GM06990 (cell line): ENCODE measurements at regions not wholly inside any gene's neighbourhood (a gene's known extent, or its start where the extent isn't known, plus 50 kb on each side); places are given as distances from the start of the nearest gene placed in this dataset.

Source experiments
- DNase-seq: peaks from one replicate; pipeline ENCODE4 v3.0.0-alpha.2; 2011; ENCODE audit not compliant: insufficient read length; ENCODE audit errors: extremely low read depth
- H3K27me3 ChIP-seq: replicated peaks from 2 replicates; pipeline ENCODE4 v1.6.0; 2011; ENCODE audit warnings: low read length; ENCODE audit not compliant: control insufficient read depth, insufficient read depth
- H3K36me3 ChIP-seq: 2 replicates; pipeline ENCODE4 v1.5.1; 2011; ENCODE audit warnings: low read length; ENCODE audit not compliant: control insufficient read depth, insufficient read depth
- H3K4me3 ChIP-seq: replicated peaks from 2 replicates; pipeline ENCODE4 v1.5.1; 2011; ENCODE audit warnings: low read depth, mild to moderate bottlenecking, control low read depth, low read length
- TF ChIP-seq, protein P1 (sequence below): IDR thresholded peaks from 2 replicates; pipeline ENCODE4 v1.5.1; 2011; ENCODE audit warnings: low read length, control low read depth, mild to moderate bottlenecking, inconsistent platforms; ENCODE audit not compliant: insufficient read depth, poor library complexity, severe bottlenecking

DNA sequence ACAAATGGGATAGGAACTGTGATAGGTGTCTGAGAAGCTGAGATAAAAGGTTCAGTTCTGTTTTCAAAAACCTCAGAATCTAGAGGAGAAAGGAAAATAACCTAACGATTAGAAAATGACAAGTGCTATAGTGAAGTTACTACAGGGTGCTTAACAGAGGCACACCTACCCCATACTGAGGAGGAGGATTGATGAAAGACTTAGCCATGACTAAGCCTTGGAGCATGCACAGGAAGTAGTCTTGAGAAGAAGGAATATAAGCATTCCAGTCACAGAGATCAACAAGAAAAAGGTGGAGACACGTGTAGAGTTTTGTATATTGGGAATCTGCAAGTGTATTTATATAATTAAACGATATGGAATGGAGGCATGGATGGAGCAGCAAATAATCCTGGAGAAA, 1225.5 kb upstream of the CELF2 start:
- Histone ChIP-seq H3K4me3 (no peak overlapping the region), H3K27me3 (no peaks in the 10 kb centered on the region), H3K36me3 (no peaks in the 10 kb centered on the region)
- TF ChIP-seq, protein P1, sequence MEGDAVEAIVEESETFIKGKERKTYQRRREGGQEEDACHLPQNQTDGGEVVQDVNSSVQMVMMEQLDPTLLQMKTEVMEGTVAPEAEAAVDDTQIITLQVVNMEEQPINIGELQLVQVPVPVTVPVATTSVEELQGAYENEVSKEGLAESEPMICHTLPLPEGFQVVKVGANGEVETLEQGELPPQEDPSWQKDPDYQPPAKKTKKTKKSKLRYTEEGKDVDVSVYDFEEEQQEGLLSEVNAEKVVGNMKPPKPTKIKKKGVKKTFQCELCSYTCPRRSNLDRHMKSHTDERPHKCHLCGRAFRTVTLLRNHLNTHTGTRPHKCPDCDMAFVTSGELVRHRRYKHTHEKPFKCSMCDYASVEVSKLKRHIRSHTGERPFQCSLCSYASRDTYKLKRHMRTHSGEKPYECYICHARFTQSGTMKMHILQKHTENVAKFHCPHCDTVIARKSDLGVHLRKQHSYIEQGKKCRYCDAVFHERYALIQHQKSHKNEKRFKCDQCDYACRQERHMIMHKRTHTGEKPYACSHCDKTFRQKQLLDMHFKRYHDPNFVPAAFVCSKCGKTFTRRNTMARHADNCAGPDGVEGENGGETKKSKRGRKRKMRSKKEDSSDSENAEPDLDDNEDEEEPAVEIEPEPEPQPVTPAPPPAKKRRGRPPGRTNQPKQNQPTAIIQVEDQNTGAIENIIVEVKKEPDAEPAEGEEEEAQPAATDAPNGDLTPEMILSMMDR, result no peak
- DNase-seq, result no peak

DNA sequence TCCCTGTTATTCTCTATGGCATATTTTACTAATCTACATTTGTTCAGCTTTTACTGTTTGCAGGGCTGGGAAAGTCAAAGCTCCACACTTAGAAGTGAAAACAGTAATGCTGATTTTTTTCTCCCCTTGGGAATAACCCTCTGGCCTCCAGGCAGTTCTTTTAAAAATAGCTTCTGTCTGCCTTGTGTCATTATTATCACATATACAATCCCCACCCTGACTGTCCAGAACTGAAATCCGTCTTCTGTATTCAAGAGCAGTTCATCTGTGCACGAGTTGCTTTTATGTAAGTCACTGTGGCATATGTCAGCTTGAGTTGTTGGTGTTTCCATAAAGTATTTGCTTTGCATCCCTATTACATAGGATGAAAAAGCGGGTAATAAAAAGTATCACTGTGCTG, 1221.1 kb upstream of the CELF2 start:
- TF ChIP-seq, protein P1, result no peak
- Histone ChIP-seq H3K27me3 (no peaks in the 10 kb centered on the region), H3K4me3 (no peak overlapping the region), H3K36me3 (no peaks in the 10 kb centered on the region)
- DNase-seq, result no peak

DNA sequence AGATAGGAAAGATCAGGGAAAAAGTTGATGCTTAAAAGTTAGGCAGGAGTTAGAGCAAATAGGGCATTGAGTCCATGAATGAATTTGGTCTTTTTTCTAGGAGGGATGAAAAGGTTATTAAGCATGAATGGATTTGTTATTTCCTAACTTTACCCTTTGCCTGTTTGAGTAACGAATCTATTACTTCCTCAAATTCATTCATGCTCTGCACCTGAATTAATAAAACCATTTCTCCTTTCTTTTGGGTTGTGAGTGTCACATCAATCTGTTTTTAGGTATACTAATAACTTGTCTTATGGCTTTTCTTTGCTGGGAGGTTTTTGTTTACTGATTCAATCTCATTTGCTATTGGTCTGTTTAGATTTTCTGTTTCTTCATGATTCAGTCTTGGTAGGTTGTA, 1217.7 kb upstream of the CELF2 start:
- TF ChIP-seq, protein P1, result no peak

DNA sequence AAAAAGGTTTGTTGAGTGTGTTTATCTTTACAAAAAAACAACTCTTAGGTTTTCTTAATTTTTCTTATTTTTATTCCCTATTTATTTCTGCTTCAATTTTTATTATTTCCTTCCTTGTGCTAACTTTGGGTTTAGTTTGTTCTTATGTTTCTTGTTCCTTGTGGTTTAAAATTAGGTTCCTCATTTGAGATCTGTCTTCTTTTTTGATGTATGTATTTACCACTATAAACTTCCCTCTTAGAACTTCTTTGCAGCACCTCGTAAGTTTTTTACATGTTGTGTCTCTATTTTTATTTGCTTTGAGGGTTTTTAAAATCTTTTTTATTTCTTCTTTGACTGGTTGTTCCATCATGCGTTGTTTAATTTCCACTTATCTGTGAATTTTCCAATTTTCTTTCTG, 1217.1 kb upstream of the CELF2 start:
- DNase-seq, result no peak
- H3K27me3 ChIP-seq, result no peaks in the 10 kb centered on the region
- H3K4me3 ChIP-seq, result no peak overlapping the region
- no peaks in the 10 kb centered on the region for H3K36me3 ChIP-seq
- TF ChIP-seq, protein P1, result no peak

More for the DNA sequence above, 1217.7 kb upstream of the CELF2 start:
- DNase-seq, result no peak
- Histone ChIP-seq H3K27me3 (no peaks in the 10 kb centered on the region), H3K4me3 (no peak overlapping the region), H3K36me3 (no peaks in the 10 kb centered on the region)

DNA sequence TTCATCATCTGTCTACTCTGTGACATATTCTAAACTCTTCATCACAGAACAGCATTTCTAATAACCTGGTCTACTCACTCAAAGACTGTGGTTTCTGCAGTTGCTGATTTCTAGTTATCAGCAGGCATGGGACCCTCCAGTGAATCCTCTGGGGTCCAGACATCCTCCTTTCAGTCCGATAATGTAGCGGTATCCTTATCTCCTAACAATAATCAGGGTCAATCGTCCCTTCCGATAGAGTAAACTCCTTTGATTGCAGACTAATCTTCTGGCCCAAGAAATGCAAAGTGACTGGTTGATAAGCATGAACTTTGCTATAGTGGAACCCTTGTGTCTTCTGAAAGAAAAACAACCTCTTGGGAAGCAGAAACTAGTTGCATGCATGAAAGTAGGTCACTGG, 1209.8 kb upstream of the CELF2 start:
- Histone ChIP-seq H3K4me3 (no peak overlapping the region), H3K27me3 (no peaks in the 10 kb centered on the region), H3K36me3 (no peaks in the 10 kb centered on the region)
- no peak for DNase-seq
- TF ChIP-seq, protein P1, result no peak

DNA sequence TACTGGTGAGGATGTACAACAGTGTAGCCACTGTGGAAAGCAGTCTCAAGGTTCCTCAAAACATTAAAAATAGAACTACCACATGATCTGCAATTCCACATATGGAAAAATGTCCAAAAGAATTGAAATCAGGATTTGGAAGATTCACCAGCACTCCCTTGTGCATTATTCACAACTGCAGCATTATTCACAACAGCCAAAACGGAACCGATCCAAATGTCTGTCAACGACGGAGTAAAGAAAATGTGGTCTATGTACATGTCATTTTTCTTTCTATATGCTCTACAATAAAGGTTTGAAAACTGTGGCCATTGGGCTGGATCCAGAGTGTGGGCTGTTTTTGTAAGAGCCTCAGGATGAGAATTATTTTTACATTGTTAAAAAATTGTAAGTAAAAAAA, 1206.1 kb upstream of the CELF2 start:
- H3K36me3 ChIP-seq, result no peaks in the 10 kb centered on the region
- no peak overlapping the region for H3K4me3 ChIP-seq
- no peak for DNase-seq
- H3K27me3 ChIP-seq, result no peaks in the 10 kb centered on the region
- TF ChIP-seq, protein P1, result no peak
